ENCODE measurements at regions not wholly inside any gene's neighbourhood (a gene's known extent, or its start where the extent isn't known, plus 50 kb on each side); places are given as distances from the start of the nearest gene placed in this dataset.

DNA sequence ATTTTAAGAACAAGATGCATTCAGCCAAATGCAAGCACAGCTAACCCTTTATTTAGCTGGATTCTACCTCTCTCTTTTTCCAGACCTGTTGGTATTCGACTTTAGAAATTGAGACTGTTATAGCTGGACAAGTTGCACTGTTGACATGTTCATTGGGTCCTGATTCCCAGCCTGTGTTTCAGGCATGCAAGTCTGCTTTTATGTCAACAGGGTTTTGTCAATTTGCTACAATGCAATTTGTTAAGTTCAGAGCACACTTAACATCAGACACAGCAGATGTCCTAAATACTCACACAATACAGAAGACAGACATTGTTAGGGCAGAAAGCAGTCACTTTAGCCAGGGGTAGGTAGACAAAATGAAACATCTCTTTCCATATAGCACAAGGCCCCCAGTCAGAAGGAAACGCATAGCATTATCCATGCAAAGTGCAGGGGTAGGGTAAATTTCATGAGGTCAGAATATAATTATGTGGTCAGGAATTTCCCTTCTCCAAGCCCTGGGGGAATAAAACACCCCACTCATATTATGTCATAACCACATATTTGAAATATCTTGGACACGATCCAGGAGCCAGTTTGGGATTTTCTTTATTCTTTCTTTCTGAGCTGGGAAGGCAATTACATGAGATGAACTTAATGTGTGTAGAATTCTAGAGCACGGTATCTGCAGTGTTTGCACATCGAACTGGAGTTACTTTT lies 504.1 kb downstream of the NTRK3 start:
- no peaks in the 10 kb centered on the region for H3K27me3 ChIP-seq
- TF ChIP-seq, protein P1, sequence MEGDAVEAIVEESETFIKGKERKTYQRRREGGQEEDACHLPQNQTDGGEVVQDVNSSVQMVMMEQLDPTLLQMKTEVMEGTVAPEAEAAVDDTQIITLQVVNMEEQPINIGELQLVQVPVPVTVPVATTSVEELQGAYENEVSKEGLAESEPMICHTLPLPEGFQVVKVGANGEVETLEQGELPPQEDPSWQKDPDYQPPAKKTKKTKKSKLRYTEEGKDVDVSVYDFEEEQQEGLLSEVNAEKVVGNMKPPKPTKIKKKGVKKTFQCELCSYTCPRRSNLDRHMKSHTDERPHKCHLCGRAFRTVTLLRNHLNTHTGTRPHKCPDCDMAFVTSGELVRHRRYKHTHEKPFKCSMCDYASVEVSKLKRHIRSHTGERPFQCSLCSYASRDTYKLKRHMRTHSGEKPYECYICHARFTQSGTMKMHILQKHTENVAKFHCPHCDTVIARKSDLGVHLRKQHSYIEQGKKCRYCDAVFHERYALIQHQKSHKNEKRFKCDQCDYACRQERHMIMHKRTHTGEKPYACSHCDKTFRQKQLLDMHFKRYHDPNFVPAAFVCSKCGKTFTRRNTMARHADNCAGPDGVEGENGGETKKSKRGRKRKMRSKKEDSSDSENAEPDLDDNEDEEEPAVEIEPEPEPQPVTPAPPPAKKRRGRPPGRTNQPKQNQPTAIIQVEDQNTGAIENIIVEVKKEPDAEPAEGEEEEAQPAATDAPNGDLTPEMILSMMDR (IDR thresholded peaks at IDR 0.05), result no peak
- H3K27ac ChIP-seq, result no peak overlapping the region
- no peak overlapping the region for H3K4me3 ChIP-seq
- peaks cover 9% of the 10 kb centered on the region for H3K4me1 ChIP-seq
- ATAC-seq (peak; percentile 55), DNase-seq (no peak)
- intact Hi-C loops (cut with DNase I), result no loop called here
- no peaks in the 10 kb centered on the region for H3K36me3 ChIP-seq
- H3K9me3 ChIP-seq, result no peaks in the 10 kb centered on the region

DNA sequence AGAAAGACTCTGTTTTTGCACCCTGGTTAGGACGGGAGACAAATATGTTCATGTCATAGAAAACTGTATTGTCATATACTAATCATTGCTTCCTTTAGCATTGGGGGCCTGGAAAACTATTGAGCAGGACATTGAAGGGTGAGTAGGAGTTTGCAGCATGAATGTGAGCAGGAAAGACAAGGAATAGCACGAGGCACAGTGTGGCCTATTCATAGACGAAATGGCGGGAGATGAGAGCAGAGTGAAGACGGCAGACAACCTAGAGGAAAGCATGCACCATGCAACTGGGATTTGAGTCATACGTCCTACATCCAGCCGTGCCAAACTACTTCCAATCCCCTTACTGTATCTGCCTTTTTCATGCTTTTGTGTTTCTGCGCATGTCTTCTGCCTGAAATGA lies 508.1 kb downstream of the NTRK3 start:
- no peak overlapping the region for H3K4me3 ChIP-seq
- H3K27ac ChIP-seq, result no peak overlapping the region
- no peaks in the 10 kb centered on the region for H3K27me3 ChIP-seq
- intact Hi-C loops (cut with DNase I), result no loop called here
- H3K4me1 ChIP-seq, result peaks cover 9% of the 10 kb centered on the region
- no peaks in the 10 kb centered on the region for H3K9me3 ChIP-seq
- TF ChIP-seq, protein P1 (IDR thresholded peaks at IDR 0.05), result no peak
- no peaks in the 10 kb centered on the region for H3K36me3 ChIP-seq
- ATAC-seq (no peak), DNase-seq (no peak)

DNA sequence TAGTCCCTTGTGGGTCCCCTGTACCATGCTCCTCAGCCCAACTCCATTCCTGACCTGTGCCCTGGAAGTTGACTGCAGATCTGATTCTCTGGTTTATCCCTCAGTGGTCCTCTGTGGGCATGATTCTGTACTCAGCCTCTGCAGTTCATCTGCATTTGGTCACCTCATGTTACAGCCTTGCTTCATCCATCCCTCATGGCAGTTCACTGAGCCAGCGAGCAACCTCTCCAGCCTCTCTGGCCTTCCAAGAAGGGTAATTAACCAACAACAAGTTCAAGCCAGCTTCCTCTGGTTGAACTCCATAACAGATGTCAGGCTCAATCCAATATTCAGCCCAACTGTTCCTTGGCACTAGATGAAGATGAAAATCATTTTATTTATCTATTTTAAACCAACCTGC lies 509.5 kb downstream of the NTRK3 start:
- DNase-seq (no peak), ATAC-seq (no peak)
- intact Hi-C loops (cut with DNase I), result no loop called here
- H3K36me3 ChIP-seq, result no peaks in the 10 kb centered on the region
- peaks cover under 1% of the 10 kb centered on the region for H3K4me1 ChIP-seq
- H3K27ac ChIP-seq, result no peak overlapping the region
- TF ChIP-seq, protein P1 (IDR thresholded peaks at IDR 0.05), result no peak
- no peak overlapping the region for H3K4me3 ChIP-seq
- no peaks in the 10 kb centered on the region for H3K9me3 ChIP-seq
- H3K27me3 ChIP-seq, result no peaks in the 10 kb centered on the region

DNA sequence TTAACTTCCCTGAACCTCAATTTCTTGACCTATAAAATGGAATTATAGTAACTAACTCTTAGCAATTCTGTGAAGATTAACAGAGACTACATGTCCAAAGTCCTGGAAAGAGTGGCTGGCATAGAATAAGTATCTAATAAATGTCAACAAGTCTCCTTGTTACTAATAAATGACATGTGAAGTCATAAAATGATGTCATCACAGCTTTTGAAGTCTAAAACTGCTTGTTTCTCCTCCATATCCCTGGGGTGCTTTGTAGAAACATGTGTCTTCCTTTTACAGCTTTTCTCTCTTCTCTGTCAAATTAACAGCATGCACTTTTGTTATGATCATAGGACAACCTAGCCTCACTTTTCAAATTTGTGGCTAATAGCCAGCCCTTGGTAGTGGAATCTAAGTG lies 510.2 kb downstream of the NTRK3 start:
- no peaks in the 10 kb centered on the region for H3K27me3 ChIP-seq
- TF ChIP-seq, protein P1 (IDR thresholded peaks at IDR 0.05), result no peak
- H3K4me1 ChIP-seq, result no peaks in the 10 kb centered on the region
- no peaks in the 10 kb centered on the region for H3K36me3 ChIP-seq
- no peak for DNase-seq
- H3K9me3 ChIP-seq, result no peaks in the 10 kb centered on the region
- H3K4me3 ChIP-seq, result no peak overlapping the region
- H3K27ac ChIP-seq, result no peak overlapping the region
- intact Hi-C loops (cut with DNase I), result no loop called here
- no peak for ATAC-seq

DNA sequence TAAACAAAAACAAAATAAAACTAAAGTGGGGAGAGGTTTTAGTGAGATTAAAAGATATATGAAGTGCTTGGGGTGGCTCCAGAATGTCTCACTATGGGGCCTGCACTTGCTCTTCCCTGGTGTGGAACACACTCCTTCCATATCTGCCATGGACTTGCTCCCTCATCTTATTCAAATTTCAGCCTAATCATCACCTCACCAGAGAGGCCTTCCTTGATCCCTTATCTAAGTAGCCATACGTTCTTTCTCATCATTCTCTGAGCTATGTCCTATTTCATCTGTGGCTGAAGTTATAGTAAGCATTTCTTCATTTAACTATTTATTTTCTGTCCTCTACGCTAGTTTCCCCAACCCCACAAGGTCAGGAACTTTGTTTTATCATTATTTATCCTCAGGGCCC lies 511.7 kb downstream of the NTRK3 start:
- Histone ChIP-seq H3K27ac (no peak overlapping the region), H3K4me1 (no peaks in the 10 kb centered on the region), H3K4me3 (no peak overlapping the region), H3K27me3 (no peaks in the 10 kb centered on the region), H3K9me3 (no peaks in the 10 kb centered on the region), H3K36me3 (no peaks in the 10 kb centered on the region)
- TF ChIP-seq, protein P1 (IDR thresholded peaks at IDR 0.05), result no peak
- DNase-seq (no peak), ATAC-seq (no peak)
- intact Hi-C loops (cut with DNase I), result no loop called here

DNA sequence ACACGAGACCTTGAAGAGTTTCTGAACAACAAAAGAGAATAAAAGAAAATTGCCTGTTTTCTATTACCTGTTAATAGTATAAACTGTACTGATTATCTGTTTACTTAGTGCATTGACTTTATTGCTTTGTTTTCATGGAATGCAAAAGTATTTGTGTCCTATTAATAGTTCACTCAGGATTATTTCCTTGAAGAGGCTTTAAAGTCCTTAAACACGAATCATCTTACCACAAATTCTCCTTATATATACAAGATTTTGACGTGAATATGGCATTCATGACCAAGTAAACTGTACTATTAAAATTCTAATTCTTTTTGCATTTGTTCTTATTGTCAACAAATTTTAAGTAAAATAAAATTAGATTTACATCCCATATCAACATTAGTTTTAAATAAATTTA lies 513.0 kb downstream of the NTRK3 start:
- TF ChIP-seq, protein P1 (IDR thresholded peaks at IDR 0.05), result no peak
- intact Hi-C loops (cut with DNase I), result no loop called here
- Histone ChIP-seq H3K4me3 (no peak overlapping the region), H3K9me3 (no peaks in the 10 kb centered on the region), H3K27me3 (no peaks in the 10 kb centered on the region), H3K4me1 (no peaks in the 10 kb centered on the region), H3K36me3 (no peaks in the 10 kb centered on the region), H3K27ac (no peak overlapping the region)
- ATAC-seq (no peak), DNase-seq (no peak)
